HepG2 (cell line): ENCODE measurements at regions not wholly inside any gene's neighbourhood (a gene's known extent, or its start where the extent isn't known, plus 50 kb on each side); places are given as distances from the start of the nearest gene placed in this dataset.

Experiments used
- ATAC-seq: fragments of 200-7000 bp; cut with Tn5 transposase; 3 replicates; pipeline ENCODE4 v1.9.1; 2020; ENCODE audit warnings: mild to moderate bottlenecking, moderate library complexity
- BruUV-seq: library from RNA; stranded (reverse); fragments of 400-500 nt; replicated peaks from 2 replicates; lab custom pipeline; 2021; lab: Mats Ljungman, UMichigan
- CTCF ChIA-PET: fragments of 300-600 bp; formaldehyde crosslinking; extraction: SDS; loops from one replicate; lab custom pipeline; 2021; ENCODE audit warnings: low total read pairs, inconsistent platforms, low intra/inter-chr PET ratio; lab: Yijun Ruan, JAX
- POLR2A ChIA-PET: fragments of 350-600 bp; sonication (Branson Sonifier 250); formaldehyde crosslinking; loops from one replicate; lab custom pipeline; 2020; ENCODE audit warnings: antibody characterized with exemption, inconsistent platforms; lab: Yijun Ruan, JAX
- DNase-seq: peaks from one replicate; pipeline ENCODE4 v3.0.0-alpha.2; 2015; ENCODE audit warnings: low spot score
- FAIRE-seq: peaks from 3 replicates; lab custom pipeline; 2011; peaks lifted over from hg19 to GRCh38; lab: Jason Lieb, UNC
- H2AFZ ChIP-seq: one replicate; pipeline ENCODE4 v1.6.1; 2011; ENCODE audit warnings: low read length, inconsistent platforms
- H3K27ac ChIP-seq: fragments of 300-600 bp; 3 replicates; pipeline ENCODE4 v1.8.0; 2011; ENCODE audit warnings: mixed run types, mild to moderate bottlenecking, mixed read lengths, low read length, inconsistent platforms; ENCODE audit not compliant: insufficient read depth; ENCODE audit errors: extremely low read length
- H3K27me3 ChIP-seq, 2 experiments: fragments of 200-600 bp in 1 of 2; 2 replicates in 1 of 2; 3 replicates in 1 of 2; pipeline versions ENCODE4 v1.6.0 to v1.8.0; 2011; ENCODE audit warnings: low read length in 2 of 2, mild to moderate bottlenecking in 2 of 2, moderate library complexity in 2 of 2, inconsistent platforms in 1 of 2; ENCODE audit not compliant: insufficient read depth in 2 of 2, control insufficient read depth in 1 of 2
- H3K36me3 ChIP-seq, 2 experiments: fragments of 200-600 bp in 1 of 2; replicated peaks in 1 of 2; 2 replicates in 1 of 2; 3 replicates in 1 of 2; pipeline versions ENCODE4 v1.5.1 to v1.8.0; 2011; ENCODE audit warnings: low read length in 2 of 2, inconsistent platforms in 1 of 2; ENCODE audit not compliant: insufficient read depth in 2 of 2, control insufficient read depth in 1 of 2
- H3K4me1 ChIP-seq: 2 replicates; pipeline ENCODE4 v1.5.1; 2012; ENCODE audit warnings: low read length, inconsistent platforms; ENCODE audit not compliant: insufficient read depth
- H3K4me2 ChIP-seq: 2 replicates; pipeline ENCODE4 v1.6.0; 2011; ENCODE audit warnings: low read depth, low read length, inconsistent platforms
- H3K4me3 ChIP-seq, 3 experiments: fragments of 200-600 bp in 1 of 3; sonication (generic), shearing (Covaris generic) in 1 of 3; replicated peaks in 1 of 3; 2 replicates each; pipeline ENCODE4 v1.5.1; 2011 to 2016; ENCODE audit warnings: low read length in 3 of 3, inconsistent platforms in 2 of 3, low read depth in 2 of 3, mild to moderate bottlenecking in 2 of 3, control low read depth in 1 of 3, mixed read lengths in 1 of 3; ENCODE audit not compliant: insufficient read depth in 1 of 3
- H3K79me2 ChIP-seq: one replicate; pipeline ENCODE4 v1.6.1; 2011; ENCODE audit warnings: low read length, inconsistent platforms; ENCODE audit not compliant: insufficient read depth
- H3K9ac ChIP-seq: 2 replicates; pipeline ENCODE4 v1.6.0; 2011; ENCODE audit warnings: mild to moderate bottlenecking, low read depth, low read length, inconsistent platforms; ENCODE audit not compliant: insufficient read depth
- H3K9me3 ChIP-seq: 2 replicates; pipeline ENCODE4 v1.5.1; 2012; ENCODE audit warnings: mild to moderate bottlenecking, low read length
- H4K20me1 ChIP-seq: 2 replicates; pipeline ENCODE4 v1.6.0; 2011; ENCODE audit warnings: inconsistent platforms, mild to moderate bottlenecking, low read length, moderate library complexity; ENCODE audit not compliant: insufficient read depth
- AHR ChIP-seq: IDR thresholded peaks from 2 replicates; pipeline ENCODE4 v1.6.1; 2018; ENCODE audit warnings: missing genetic modification reagents, missing compliant biosample characterization
- GABPB1 ChIP-seq: IDR thresholded peaks from 2 replicates; pipeline ENCODE4 v1.6.1; 2016; ENCODE audit warnings: mild to moderate bottlenecking, missing genetic modification reagents, moderate library complexity, missing compliant biosample characterization
- HDAC6 ChIP-seq: fragments of 200-600 bp; sonication (generic); IDR thresholded peaks from 2 replicates; pipeline ENCODE4 v1.7.0; 2017; ENCODE audit warnings: mild to moderate bottlenecking, antibody characterized with exemption, low read length, low read depth
- MAF1 ChIP-seq: sonication (generic); formaldehyde crosslinking; IDR thresholded peaks from 2 replicates; pipeline ENCODE4 v1.5.0; 2020; ENCODE audit warnings: missing genetic modification reagents, borderline replicate concordance
- MXI1 ChIP-seq: IDR thresholded peaks from 3 replicates; pipeline ENCODE4 v1.6.1; 2012; ENCODE audit warnings: low read depth, low read length, inconsistent platforms, borderline replicate concordance
- PBX3 ChIP-seq: sonication (generic); formaldehyde crosslinking; IDR thresholded peaks from 2 replicates; pipeline ENCODE4 v1.8.1; 2023; ENCODE audit warnings: missing genetic modification reagents, inconsistent platforms, borderline replicate concordance
- POGK ChIP-seq: sonication (generic); formaldehyde crosslinking; conservative IDR thresholded peaks from 2 replicates; pipeline ENCODE4 v1.8.0; 2022; ENCODE audit warnings: mild to moderate bottlenecking, moderate library complexity, missing genetic modification reagents
- RBM22 ChIP-seq: fragments of 200-400 bp; formaldehyde crosslinking; optimal IDR thresholded peaks from 2 replicates; pipeline ENCODE3; 2017; ENCODE audit warnings: mild to moderate bottlenecking, low read length, moderate library complexity
- ZNF333 ChIP-seq: sonication (generic); formaldehyde crosslinking; IDR thresholded peaks from 2 replicates; pipeline ENCODE4 v1.4.0; 2020; ENCODE audit warnings: mild to moderate bottlenecking, missing genetic modification reagents, borderline replicate concordance
- ZNF781 ChIP-seq: sonication (generic); formaldehyde crosslinking; IDR thresholded peaks from 2 replicates; pipeline ENCODE4 v1.5.1; 2020; ENCODE audit warnings: borderline replicate concordance, mild to moderate bottlenecking, missing genetic modification reagents; ENCODE audit errors: not compliant biosample characterization
- ZXDC ChIP-seq: sonication (generic); formaldehyde crosslinking; IDR thresholded peaks from 2 replicates; pipeline ENCODE4 v1.5.0; 2020; ENCODE audit warnings: mild to moderate bottlenecking, missing genetic modification reagents
- in situ Hi-C: cut with HindIII; loops from 2 replicates; pipeline ENCODE4 v1.10.0; 2017; ENCODE audit warnings: low pct_unique_long_range_greater_than_20kb; ENCODE audit not compliant: extremely low pct_ligation_motif_present
- intact Hi-C: fragments of 100-400 bp; cut with micrococcal nuclease; formaldehyde crosslinking; loops from one replicate; pipeline ENCODE4 v1.10.0; 2022; ENCODE audit not compliant: unreplicated experiment

GRCh38 chr5:175070283-175070682 is 345.9 kb downstream of the MSX2 start:
- ChIA-PET CTCF (no interaction called here), POLR2A (no interaction called here)
- Histone ChIP-seq H3K4me1 (no peaks in the 10 kb centered on the region), H3K27ac (no peak overlapping the region), H3K27me3 (no peaks in the 10 kb centered on the region), H3K4me3 (no peak overlapping the region), H3K9me3 (peaks cover 4% of the 10 kb centered on the region; the same call in 1 of the 2 replicates), H3K4me2 (no peak overlapping the region), H3K36me3 (no peaks in the 10 kb centered on the region), H3K9ac (no peak overlapping the region), H3K79me2 (no peaks in the 10 kb centered on the region), H2AFZ (no peak overlapping the region), H4K20me1 (no peaks in the 10 kb centered on the region)
- in situ Hi-C loops, result no loop called here
- BruUV-seq, result no TSS peak
- DNase-seq, result no peak
- intact Hi-C loops, result no loop called here
- ATAC-seq, result no peak
- no peak for TF ChIP-seq RBM22
- no peak for TF ChIP-seq ZNF333 (CRISPR knock-in tag)
- TF ChIP-seq MAF1, result no peak
- TF ChIP-seq MXI1, result no peak
- TF ChIP-seq HDAC6, result no peak
- TF ChIP-seq ZNF781, result no peak
- TF ChIP-seq AHR (CRISPR knock-in tag), result no peak
- no peak for TF ChIP-seq GABPB1 (CRISPR knock-in tag)
- TF ChIP-seq POGK (CRISPR knock-in tag), result no peak
- TF ChIP-seq PBX3 (CRISPR knock-in tag), result no peak
- no peak for TF ChIP-seq ZXDC (CRISPR knock-in tag)
- no peak for FAIRE-seq
